ENCODE measurements at regions not wholly inside any gene's neighbourhood (a gene's known extent, or its start where the extent isn't known, plus 50 kb on each side); places are given as distances from the start of the nearest gene placed in this dataset.

- no peak for TF ChIP-seq POLR2A (IDR thresholded peaks at IDR 0.05)
- TF ChIP-seq, protein P1, sequence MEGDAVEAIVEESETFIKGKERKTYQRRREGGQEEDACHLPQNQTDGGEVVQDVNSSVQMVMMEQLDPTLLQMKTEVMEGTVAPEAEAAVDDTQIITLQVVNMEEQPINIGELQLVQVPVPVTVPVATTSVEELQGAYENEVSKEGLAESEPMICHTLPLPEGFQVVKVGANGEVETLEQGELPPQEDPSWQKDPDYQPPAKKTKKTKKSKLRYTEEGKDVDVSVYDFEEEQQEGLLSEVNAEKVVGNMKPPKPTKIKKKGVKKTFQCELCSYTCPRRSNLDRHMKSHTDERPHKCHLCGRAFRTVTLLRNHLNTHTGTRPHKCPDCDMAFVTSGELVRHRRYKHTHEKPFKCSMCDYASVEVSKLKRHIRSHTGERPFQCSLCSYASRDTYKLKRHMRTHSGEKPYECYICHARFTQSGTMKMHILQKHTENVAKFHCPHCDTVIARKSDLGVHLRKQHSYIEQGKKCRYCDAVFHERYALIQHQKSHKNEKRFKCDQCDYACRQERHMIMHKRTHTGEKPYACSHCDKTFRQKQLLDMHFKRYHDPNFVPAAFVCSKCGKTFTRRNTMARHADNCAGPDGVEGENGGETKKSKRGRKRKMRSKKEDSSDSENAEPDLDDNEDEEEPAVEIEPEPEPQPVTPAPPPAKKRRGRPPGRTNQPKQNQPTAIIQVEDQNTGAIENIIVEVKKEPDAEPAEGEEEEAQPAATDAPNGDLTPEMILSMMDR (IDR thresholded peaks at IDR 0.05) = no peak
- no peaks in the 10 kb centered on the region for H3K27me3 ChIP-seq
- DNase-seq = no peak
- H3K27ac ChIP-seq = no peak overlapping the region
- H3K4me3 ChIP-seq = no peak overlapping the region
- H3K9me3 ChIP-seq = no peaks in the 10 kb centered on the region
- intact Hi-C loops (cut with DNase I; ENCODE audit: low total_unique reads) = no loop called here
- H3K4me1 ChIP-seq = no peaks in the 10 kb centered on the region
- H3K36me3 ChIP-seq = no peaks in the 10 kb centered on the region
Observed at GRCh38 chr16:85265161-85265784, 153.0 kb upstream of the CIBAR2 start.

DNA sequence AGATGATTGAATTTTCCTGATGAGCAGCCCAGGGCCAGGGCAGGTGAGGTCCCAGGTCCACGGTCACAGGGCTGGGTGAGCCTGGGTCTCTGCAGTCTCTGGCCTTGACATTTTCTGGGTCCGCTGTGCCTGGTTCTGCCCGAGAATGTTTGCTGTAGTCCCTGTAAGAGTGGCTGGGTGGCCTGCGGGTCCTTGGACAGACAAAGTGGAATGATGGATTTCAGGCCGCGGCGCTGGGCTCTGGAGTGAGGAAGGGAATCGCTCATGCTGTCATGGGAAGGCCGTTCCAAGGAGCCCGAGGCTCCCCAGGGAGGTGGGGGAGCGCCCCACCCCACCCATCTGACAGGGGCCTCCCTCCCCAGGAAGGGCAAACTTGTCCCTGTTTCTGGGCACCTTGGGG lies 153.5 kb upstream of the CIBAR2 start:
- intact Hi-C loops (cut with DNase I; ENCODE audit: low total_unique reads) = no loop called here
- no peak for DNase-seq
- Histone ChIP-seq H3K27me3 (no peaks in the 10 kb centered on the region), H3K27ac (no peak overlapping the region), H3K4me1 (no peaks in the 10 kb centered on the region), H3K36me3 (no peaks in the 10 kb centered on the region), H3K4me3 (no peak overlapping the region), H3K9me3 (no peaks in the 10 kb centered on the region)
- TF ChIP-seq, protein P1 (IDR thresholded peaks at IDR 0.05) = no peak
- TF ChIP-seq POLR2A (IDR thresholded peaks at IDR 0.05) = no peak

- no peaks in the 10 kb centered on the region for H3K4me1 ChIP-seq
- no peak for TF ChIP-seq POLR2A (IDR thresholded peaks at IDR 0.05)
- TF ChIP-seq, protein P1 (IDR thresholded peaks at IDR 0.05) = no peak
- H3K36me3 ChIP-seq = no peaks in the 10 kb centered on the region
- no peaks in the 10 kb centered on the region for H3K27me3 ChIP-seq
- no peak overlapping the region for H3K27ac ChIP-seq
- no peak overlapping the region for H3K4me3 ChIP-seq
- intact Hi-C loops (cut with DNase I; ENCODE audit: low total_unique reads) = no loop called here
- H3K9me3 ChIP-seq = no peaks in the 10 kb centered on the region
- DNase-seq = no peak
Observed at GRCh38 chr16:85266857-85267256, 154.6 kb upstream of the CIBAR2 start.

DNA sequence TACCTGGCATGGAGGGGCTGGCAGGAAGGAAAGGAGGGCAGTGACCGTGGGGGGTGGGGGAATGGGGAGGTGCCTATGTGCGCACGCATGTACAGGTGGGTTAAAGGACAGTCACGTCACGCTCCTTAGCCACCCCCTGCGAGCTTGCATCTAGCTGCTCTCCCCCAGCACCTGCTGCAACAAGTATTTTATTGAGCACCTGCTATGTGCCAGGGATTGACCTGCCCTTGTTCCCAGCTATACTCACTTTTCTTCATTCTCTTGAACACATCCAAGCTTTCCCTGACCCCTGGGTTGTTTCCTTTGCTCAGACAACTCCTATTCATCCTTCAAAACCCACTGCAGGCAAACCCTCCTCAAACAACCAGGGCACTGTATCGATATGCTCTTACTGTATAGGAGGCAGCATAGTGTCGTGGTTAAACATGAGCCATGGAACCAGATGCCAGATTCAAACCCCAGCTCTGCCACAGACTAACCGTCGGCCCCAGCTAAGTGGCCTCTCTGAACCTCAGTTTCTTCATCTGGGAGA lies 155.2 kb upstream of the CIBAR2 start:
- TF ChIP-seq, protein P1 (IDR thresholded peaks at IDR 0.05) = no peak
- no peak for TF ChIP-seq POLR2A (IDR thresholded peaks at IDR 0.05)
- Histone ChIP-seq H3K36me3 (no peaks in the 10 kb centered on the region), H3K27ac (no peak overlapping the region), H3K4me1 (no peaks in the 10 kb centered on the region), H3K27me3 (no peaks in the 10 kb centered on the region), H3K9me3 (no peaks in the 10 kb centered on the region), H3K4me3 (no peak overlapping the region)
- DNase-seq = no peak
- intact Hi-C loops (cut with DNase I; ENCODE audit: low total_unique reads) = no loop called here

DNA sequence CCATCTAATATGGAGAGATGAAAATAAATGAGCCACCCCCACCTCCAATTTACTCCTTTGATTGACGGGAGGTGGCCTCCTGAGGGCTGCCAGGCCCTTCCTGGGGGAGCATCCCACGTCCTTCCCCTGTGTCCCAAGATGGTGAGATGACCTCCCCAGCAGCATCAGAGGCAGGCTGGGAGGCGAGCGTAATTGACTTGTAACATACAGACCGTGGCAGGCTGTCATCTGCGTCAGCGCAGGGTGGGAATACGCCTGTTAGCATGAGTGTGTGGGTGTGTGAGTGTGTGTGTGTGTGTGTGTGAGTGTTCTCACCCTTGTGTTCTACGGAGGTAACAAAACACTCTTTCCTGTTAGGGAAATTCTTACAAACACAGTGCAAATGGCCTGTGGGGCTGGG lies 156.9 kb upstream of the CIBAR2 start:
- no peak overlapping the region for H3K4me3 ChIP-seq

More for the DNA sequence above, 156.9 kb upstream of the CIBAR2 start:
- no peak for DNase-seq
- Histone ChIP-seq H3K4me1 (no peaks in the 10 kb centered on the region), H3K9me3 (no peaks in the 10 kb centered on the region), H3K27me3 (no peaks in the 10 kb centered on the region), H3K27ac (no peak overlapping the region), H3K36me3 (no peaks in the 10 kb centered on the region)
- TF ChIP-seq, protein P1 (IDR thresholded peaks at IDR 0.05) = no peak
- no peak for TF ChIP-seq POLR2A (IDR thresholded peaks at IDR 0.05)
- intact Hi-C loops (cut with DNase I; ENCODE audit: low total_unique reads) = no loop called here

Data from uterus (tissue), 3 donors.